ENCODE measurements at regions not wholly inside any gene's neighbourhood (a gene's known extent, or its start where the extent isn't known, plus 50 kb on each side); places are given as distances from the start of the nearest gene placed in this dataset.

GRCh38 chr10:120285408-120285807 is 171.6 kb upstream of the PLPP4 start:
- no peak for DNase-seq (ENCODE audit: low read depth)

GRCh38 chr10:120286280-120286679 is 170.7 kb upstream of the PLPP4 start:
- DNase-seq (ENCODE audit: low read depth) = no peak

- DNase-seq (ENCODE audit: low read depth) = no peak
Observed at GRCh38 chr10:120300513-120300912, 156.5 kb upstream of the PLPP4 start.

- no peak for DNase-seq (ENCODE audit: low read depth)
Observed at GRCh38 chr10:120308589-120308988, 148.4 kb upstream of the PLPP4 start.

- DNase-seq (ENCODE audit: low read depth) = no peak
Observed at GRCh38 chr10:120313715-120314114, 143.3 kb upstream of the PLPP4 start.

GRCh38 chr10:120314442-120314841 is 142.6 kb upstream of the PLPP4 start:
- DNase-seq (ENCODE audit: low read depth) = no peak

- DNase-seq (ENCODE audit: low read depth) = no peak
Observed at GRCh38 chr10:120318862-120319261, 138.2 kb upstream of the PLPP4 start.

- DNase-seq (ENCODE audit: low read depth) = no peak
Observed at GRCh38 chr10:120327675-120328074, 129.4 kb upstream of the PLPP4 start.

GRCh38 chr10:120328647-120329046 is 128.4 kb upstream of the PLPP4 start:
- DNase-seq (ENCODE audit: low read depth) = no peak

GRCh38 chr10:120335553-120335952 is 121.5 kb upstream of the PLPP4 start:
- no peak for DNase-seq (ENCODE audit: low read depth)

GRCh38 chr10:120336306-120336910 is 120.6 kb upstream of the PLPP4 start:
- no peak for DNase-seq (ENCODE audit: low read depth)

GRCh38 chr10:120336911-120337540 is 120.0 kb upstream of the PLPP4 start:
- DNase-seq (ENCODE audit: low read depth) = peak; percentile 10

GRCh38 chr10:120342115-120342714 is 114.8 kb upstream of the PLPP4 start:
- DNase-seq (ENCODE audit: low read depth) = no peak

GRCh38 chr10:120345186-120345585 is 111.8 kb upstream of the PLPP4 start:
- no peak for DNase-seq (ENCODE audit: low read depth)

GRCh38 chr10:120347644-120348043 is 109.4 kb upstream of the PLPP4 start:
- DNase-seq (ENCODE audit: low read depth) = no peak

- no peak for DNase-seq (ENCODE audit: low read depth)
Observed at GRCh38 chr10:120349069-120349468, 108.0 kb upstream of the PLPP4 start.

GRCh38 chr10:120355425-120355824 is 101.6 kb upstream of the PLPP4 start:
- no peak for DNase-seq (ENCODE audit: low read depth)

GRCh38 chr10:120360571-120360970 is 96.5 kb upstream of the PLPP4 start:
- no peak for DNase-seq (ENCODE audit: low read depth)

GRCh38 chr10:120365872-120366271 is 91.2 kb upstream of the PLPP4 start:
- no peak for DNase-seq (ENCODE audit: low read depth)

GRCh38 chr10:120367341-120367740 is 89.7 kb upstream of the PLPP4 start:
- DNase-seq (ENCODE audit: low read depth) = no peak

- DNase-seq (ENCODE audit: low read depth) = no peak
Observed at GRCh38 chr10:120368338-120368737, 88.7 kb upstream of the PLPP4 start.

GRCh38 chr10:120368927-120369326 is 88.1 kb upstream of the PLPP4 start:
- no peak for DNase-seq (ENCODE audit: low read depth)

GRCh38 chr10:120369856-120370276 is 87.2 kb upstream of the PLPP4 start:
- no peak for DNase-seq (ENCODE audit: low read depth)

- no peak for DNase-seq (ENCODE audit: low read depth)
Observed at GRCh38 chr10:120371856-120372255, 85.2 kb upstream of the PLPP4 start.

All from non-pigmented ciliary epithelial cell (primary cell).